Sigmoid colon (tissue), 4 donors: ENCODE measurements at regions not wholly inside any gene's neighbourhood (a gene's known extent, or its start where the extent isn't known, plus 50 kb on each side); places are given as distances from the start of the nearest gene placed in this dataset.

ENCODE experiments used
- CTCF ChIP-seq, 4 experiments: fragments of 450-650 bp in 3 of 4; fragments of 200-600 bp in 1 of 4; IDR thresholded peaks; one replicate each; pipeline ENCODE4 v1.5.1; 2016 to 2019; ENCODE audit warnings: antibody characterized with exemption in 4 of 4, mild to moderate bottlenecking in 3 of 4, moderate library complexity in 2 of 4
- EP300 ChIP-seq, 4 donors: sonication (generic); formaldehyde crosslinking; IDR thresholded peaks; one replicate each; pipeline ENCODE4 v1.6.1; 2017; ENCODE audit warnings: antibody characterized with exemption in 4 of 4
- POLR2A ChIP-seq, 2 donors: fragments of 450-650 bp; IDR thresholded peaks; one replicate each; pipeline ENCODE4 v1.6.1; 2016; ENCODE audit warnings: antibody characterized with exemption in 2 of 2, mild to moderate bottlenecking in 2 of 2, moderate library complexity in 2 of 2
- POLR2AphosphoS5 ChIP-seq, 4 donors: sonication (generic); formaldehyde crosslinking; IDR thresholded peaks; one replicate each; pipeline ENCODE4 v1.6.1; 2017; ENCODE audit warnings: antibody characterized with exemption in 4 of 4

- TF ChIP-seq CTCF (IDR thresholded peaks at IDR 0.05) (no peak), POLR2A (IDR thresholded peaks at IDR 0.05) (no peak), POLR2AphosphoS5 (IDR thresholded peaks at IDR 0.05) (no peak), EP300 (IDR thresholded peaks at IDR 0.05) (no peak)
Observed at GRCh38 chr6:167450626-167451025, 125.7 kb downstream of the TTLL2 start.
